Left cardiac atrium (tissue), 4 donors: ENCODE measurements at regions not wholly inside any gene's neighbourhood (a gene's known extent, or its start where the extent isn't known, plus 50 kb on each side); places are given as distances from the start of the nearest gene placed in this dataset.
"Not testable (repeated sequence)": the region's sequence is repeated elsewhere in the genome, so short reads cannot be mapped to it uniquely, and the experiment has no call there.

Experiments used
- ATAC-seq, 2 donors: fragments of 200-7000 bp; cut with Tn5 transposase; one replicate each; pipeline ENCODE4 v1.9.1; 2020; ENCODE audit warnings: mild to moderate bottlenecking in 2 of 2, moderate library complexity in 2 of 2
- DNase-seq: peaks from one replicate; pipeline ENCODE4 v3.0.0-alpha.2; 2020
- intact Hi-C, 2 donors: fragments of 100-400 bp; cut with DNase I; formaldehyde crosslinking; loops; one replicate each; pipeline versions ENCODE4 v1.14.1 to v1.15.1; 2022 to 2023
- donor health status: DM: no; HTN: yes; CAD: no.
- donor health status: DM: no; HTN: yes; CAD: no; lungs with severe emphysema.
- donor health status: DM: yes; HTN: yes; CAD: no.
- donor health status: Dilated cardiomyopathy.

GRCh38 chr6:112881027-112881426, 533.9 kb downstream of the RFPL4B start:
- no peak for DNase-seq
- intact Hi-C loops: no loop called here
- ATAC-seq: no peak

GRCh38 chr6:112881828-112882780, 535.0 kb downstream of the RFPL4B start:
- intact Hi-C loops: no loop called here
- ATAC-seq (no peak), DNase-seq (no peak)

GRCh38 chr6:112883095-112883494, 536.0 kb downstream of the RFPL4B start:
- ATAC-seq: no peak
- intact Hi-C loops: no loop called here

GRCh38 chr6:112886415-112886814, 539.3 kb downstream of the RFPL4B start:
- intact Hi-C loops: no loop called here
- DNase-seq: no peak

More at GRCh38 chr6:112883095-112883494, 536.0 kb downstream of the RFPL4B start:
- no peak for DNase-seq

GRCh38 chr6:112887424-112887823, 540.3 kb downstream of the RFPL4B start:
- DNase-seq, ATAC-seq, intact Hi-C loops: not testable (repeated sequence)

More at GRCh38 chr6:112886415-112886814, 539.3 kb downstream of the RFPL4B start:
- ATAC-seq: no peak

GRCh38 chr6:112899541-112899940, 552.4 kb downstream of the RFPL4B start:
- no peak for DNase-seq
- intact Hi-C loops: no loop called here
- ATAC-seq: no peak

- intact Hi-C loops: no loop called here
- DNase-seq (no peak), ATAC-seq (no peak)
Observed at GRCh38 chr6:112903361-112903760, 556.2 kb downstream of the RFPL4B start.

- ATAC-seq (peak; percentile 81 to 90), DNase-seq (no peak)
- intact Hi-C loops: no loop called here
Observed at GRCh38 chr6:112906726-112907125, 559.6 kb downstream of the RFPL4B start.

- no peak for ATAC-seq
- intact Hi-C loops: no loop called here
Observed at GRCh38 chr6:112909781-112910180, 562.7 kb downstream of the RFPL4B start.

GRCh38 chr6:112910256-112910655, 563.1 kb downstream of the RFPL4B start:
- ATAC-seq: no peak
- intact Hi-C loops: no loop called here
- DNase-seq: no peak

More at GRCh38 chr6:112909781-112910180, 562.7 kb downstream of the RFPL4B start:
- no peak for DNase-seq

- ATAC-seq: peak; percentile 67 to 73
- intact Hi-C loops: no loop called here
- no peak for DNase-seq
Observed at GRCh38 chr6:112911959-112912358, 564.8 kb downstream of the RFPL4B start.

GRCh38 chr6:112912416-112913101, 565.4 kb downstream of the RFPL4B start:
- DNase-seq: no peak
- ATAC-seq: peak; percentile 38 to 48
- intact Hi-C loops: no loop called here

GRCh38 chr6:112919744-112920143, 572.6 kb downstream of the RFPL4B start:
- DNase-seq, ATAC-seq, intact Hi-C loops: not testable (repeated sequence)

GRCh38 chr6:112920994-112921393, 573.9 kb downstream of the RFPL4B start:
- DNase-seq: no peak
- intact Hi-C loops: no loop called here
- no peak for ATAC-seq

- intact Hi-C loops: no loop called here
- ATAC-seq: no peak
- DNase-seq: no peak
Observed at GRCh38 chr6:112923940-112924587, 576.9 kb downstream of the RFPL4B start.

GRCh38 chr6:112925702-112926101, 578.6 kb downstream of the RFPL4B start:
- ATAC-seq: no peak
- DNase-seq: no peak
- intact Hi-C loops: no loop called here

- DNase-seq: no peak
- intact Hi-C loops: no loop called here
- no peak for ATAC-seq
Observed at GRCh38 chr6:112927641-112928320, 580.7 kb downstream of the RFPL4B start.

GRCh38 chr6:112929641-112930040, 582.5 kb downstream of the RFPL4B start:
- intact Hi-C loops: no loop called here
- ATAC-seq (no peak), DNase-seq (no peak)

GRCh38 chr6:112931832-112932231, 584.7 kb downstream of the RFPL4B start:
- intact Hi-C loops: no loop called here
- ATAC-seq (no peak), DNase-seq (no peak)
